G401 (cell line): ENCODE measurements at regions not wholly inside any gene's neighbourhood (a gene's known extent, or its start where the extent isn't known, plus 50 kb on each side); places are given as distances from the start of the nearest gene placed in this dataset.

ENCODE experiments used
- DNase-seq: peaks from one replicate; pipeline ENCODE4 v3.0.0-alpha.2; 2015; ENCODE audit warnings: low spot score
- in situ Hi-C: cut with HindIII; loops from 2 replicates; pipeline ENCODE4 v1.10.0; 2016; ENCODE audit warnings: low sequenced_read_pairs, mixed read lengths

DNA sequence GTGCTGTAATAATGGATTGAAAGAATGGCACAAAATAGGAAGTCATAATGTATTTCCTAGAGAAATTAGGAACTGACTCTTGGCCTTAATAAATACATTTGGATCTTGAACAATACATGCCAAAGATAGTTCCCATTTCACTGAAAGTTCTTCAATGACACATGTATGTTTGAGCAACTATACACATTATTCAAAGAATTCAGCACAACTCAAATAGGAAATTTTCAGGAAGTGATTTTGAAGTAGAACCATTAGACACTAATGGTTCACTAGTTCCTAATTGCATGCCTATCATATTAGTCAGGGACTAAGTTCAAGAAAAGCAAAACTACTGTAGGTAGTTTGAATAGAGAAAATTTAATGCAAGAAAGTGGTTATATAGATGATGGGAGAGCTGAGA, 404.7 kb downstream of the LMO4 start:
- in situ Hi-C loops = no loop called here

DNA sequence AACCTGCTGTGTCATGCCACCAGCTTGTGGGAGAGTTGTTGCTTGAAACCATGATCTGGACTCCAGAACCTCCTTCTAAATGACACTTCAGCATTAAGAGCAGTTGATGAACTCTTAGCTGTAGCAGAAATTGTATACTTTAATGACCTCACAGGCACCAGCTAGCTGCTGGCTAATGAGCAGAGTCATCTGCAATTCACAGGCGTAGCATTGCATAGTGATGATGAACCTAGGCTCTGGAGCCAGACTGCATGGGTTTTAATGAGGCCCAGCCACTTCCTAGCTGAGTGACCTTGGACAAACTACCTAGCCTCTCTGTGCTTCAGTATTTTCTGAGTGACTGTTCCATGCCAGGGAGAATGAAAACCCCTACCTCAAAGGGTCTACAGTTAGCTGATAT, 407.1 kb downstream of the LMO4 start:
- in situ Hi-C loops = no loop called here
- no peak for DNase-seq

More for the DNA sequence above, 404.7 kb downstream of the LMO4 start:
- no peak for DNase-seq

DNA sequence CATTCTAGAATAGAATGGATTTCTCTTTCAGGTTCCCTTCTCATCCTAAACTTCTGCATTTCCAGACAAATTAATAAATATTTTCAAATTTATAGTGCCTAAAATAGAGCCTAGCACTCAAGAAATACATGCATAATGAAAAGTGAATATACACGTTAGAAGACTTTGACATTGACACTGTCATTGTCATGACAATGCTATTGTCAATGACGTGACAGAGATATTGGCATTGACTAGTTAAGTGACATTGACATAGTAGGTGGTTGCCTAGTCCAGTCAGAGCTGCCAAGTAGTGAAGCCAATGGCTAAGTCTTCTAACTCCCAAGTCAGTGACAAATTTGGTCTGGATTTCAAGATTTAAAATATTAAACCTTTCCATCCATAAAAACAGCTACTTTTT, 410.5 kb downstream of the LMO4 start:
- in situ Hi-C loops = no loop called here
- DNase-seq = no peak

DNA sequence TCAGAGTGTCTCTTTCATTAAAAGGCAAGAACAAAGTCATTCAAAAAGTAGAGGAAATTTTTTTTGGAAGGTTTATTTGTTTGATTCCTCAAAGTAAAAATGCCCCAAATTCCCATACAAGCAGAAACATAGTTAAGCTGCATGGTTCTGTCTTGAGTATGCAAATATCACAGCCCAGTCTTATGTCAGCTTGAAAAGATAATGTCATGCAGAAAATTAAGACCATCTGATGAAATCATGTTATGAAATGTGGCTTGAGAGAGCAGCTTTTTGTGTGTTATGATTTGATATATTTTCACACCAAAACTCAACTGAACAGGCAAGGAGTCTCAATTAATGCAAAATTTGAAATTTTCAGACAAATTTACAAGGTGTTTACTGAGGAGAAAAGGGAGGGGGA, 411.0 kb downstream of the LMO4 start:
- in situ Hi-C loops = no loop called here
- DNase-seq = no peak

DNA sequence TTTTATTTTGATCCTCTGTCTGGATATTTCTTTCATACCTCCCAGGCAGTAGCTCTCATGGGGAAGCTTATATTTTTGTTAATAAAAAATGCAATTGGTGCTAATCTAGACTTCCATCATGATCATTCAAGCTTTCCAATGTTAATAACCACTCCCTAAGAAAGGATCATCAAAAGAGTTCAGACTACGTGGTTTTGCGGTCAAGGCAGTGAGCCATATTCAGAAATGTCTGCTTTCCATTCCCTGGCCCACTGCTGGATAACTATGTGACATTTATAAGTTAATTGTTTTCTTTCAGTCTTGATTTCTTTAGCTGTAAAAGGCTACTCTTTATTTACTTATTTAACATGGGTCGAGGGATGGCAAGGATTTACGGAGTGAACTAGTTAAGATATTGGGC, 414.6 kb downstream of the LMO4 start:
- in situ Hi-C loops = no loop called here
- no peak for DNase-seq

DNA sequence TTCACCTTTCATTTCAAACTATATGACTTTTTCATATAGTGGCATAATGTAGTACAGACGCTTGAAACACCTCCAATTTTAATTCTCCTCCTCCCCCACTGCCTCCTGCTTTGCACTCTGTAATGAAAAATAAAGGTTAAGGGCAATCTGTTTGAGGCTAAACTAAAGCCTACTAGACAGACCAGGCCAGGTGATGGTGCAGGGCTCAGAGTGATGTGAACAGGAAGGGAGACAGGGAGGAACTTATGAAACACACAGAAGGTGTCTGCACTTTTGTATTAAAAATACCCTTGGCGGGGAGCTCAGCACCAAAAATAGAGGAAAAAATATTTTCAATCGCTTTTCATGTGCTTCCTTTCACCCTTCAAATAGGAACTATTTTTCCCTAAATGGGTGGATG, 415.4 kb downstream of the LMO4 start:
- in situ Hi-C loops = no loop called here

DNA sequence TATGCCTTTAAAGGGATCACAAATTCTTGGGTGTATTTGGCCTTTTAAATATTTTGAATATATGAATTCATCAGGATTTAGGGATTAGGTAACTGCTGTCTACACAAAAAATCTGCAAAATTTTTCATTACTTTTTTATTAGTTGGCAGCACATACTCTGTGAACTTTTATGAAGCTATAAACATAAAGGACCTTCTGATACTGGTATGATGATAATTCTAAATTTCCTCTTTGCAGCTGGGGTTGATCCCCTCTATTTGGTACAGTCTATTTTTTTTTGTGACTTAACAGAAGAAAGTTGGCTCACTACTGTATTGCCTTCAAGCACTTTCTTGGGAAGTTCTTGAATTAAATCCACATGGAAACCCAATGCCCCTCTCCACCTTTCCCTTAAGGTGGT, 416.1 kb downstream of the LMO4 start:
- in situ Hi-C loops = no loop called here
- no peak for DNase-seq

More for the DNA sequence above, 415.4 kb downstream of the LMO4 start:
- DNase-seq = no peak

DNA sequence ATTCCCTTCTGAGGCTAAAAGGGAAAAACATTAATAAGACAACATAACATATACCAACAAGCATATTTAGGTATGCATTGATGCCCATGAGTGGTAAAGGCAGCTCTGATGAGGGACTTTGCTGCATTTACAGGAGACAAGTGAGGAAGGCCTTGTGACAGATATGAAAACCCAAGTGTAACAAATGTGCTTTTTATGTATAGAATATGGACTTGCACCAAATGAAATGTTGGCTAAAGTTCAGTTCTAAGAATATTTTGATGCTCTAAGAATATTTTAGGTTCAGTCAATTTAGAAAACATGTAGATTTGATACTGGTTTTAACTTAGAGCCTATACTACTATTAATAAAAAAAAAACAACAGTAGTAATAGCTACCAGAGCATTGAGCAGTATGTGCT, 424.7 kb downstream of the LMO4 start:
- DNase-seq = no peak
- in situ Hi-C loops = no loop called here

DNA sequence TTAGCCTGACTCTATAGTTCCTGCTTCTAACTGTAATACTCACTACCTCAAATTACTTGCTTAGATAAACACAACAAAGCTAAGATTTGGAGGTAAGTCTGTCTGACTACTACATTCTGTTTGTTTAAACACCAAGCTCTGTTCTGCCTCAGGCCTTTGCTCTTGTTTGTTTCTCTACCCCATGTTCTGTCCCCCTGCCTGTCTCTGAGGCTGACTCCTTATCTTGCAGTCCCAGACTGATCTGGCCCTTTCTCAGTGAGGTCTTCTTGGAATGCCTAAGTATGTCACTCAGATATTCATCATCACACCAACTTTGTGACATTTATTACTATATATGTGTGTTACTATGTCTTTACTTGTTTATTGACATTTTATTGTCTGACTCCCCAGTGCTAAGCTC, 425.5 kb downstream of the LMO4 start:
- DNase-seq = no peak
- in situ Hi-C loops = no loop called here

DNA sequence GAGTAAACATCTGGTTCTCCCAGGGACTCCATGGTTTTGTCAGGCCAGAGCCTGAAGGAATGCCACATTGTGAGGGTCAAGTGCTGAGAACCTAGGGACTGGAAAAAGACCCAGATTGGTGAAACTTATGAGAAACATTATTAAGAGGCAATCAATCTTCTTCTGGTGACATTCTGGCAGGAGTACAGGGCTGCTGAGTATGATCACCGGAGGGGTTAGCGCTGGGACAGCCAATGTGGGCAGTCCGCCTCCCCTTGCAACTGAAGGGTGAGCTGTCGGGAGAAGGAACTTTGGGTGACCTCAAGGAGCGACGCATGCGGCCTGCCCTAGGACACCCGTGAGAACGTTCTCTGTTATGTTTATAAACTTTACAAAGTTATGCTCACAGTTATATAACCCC, 429.0 kb downstream of the LMO4 start:
- no peak for DNase-seq
- in situ Hi-C loops = no loop called here

DNA sequence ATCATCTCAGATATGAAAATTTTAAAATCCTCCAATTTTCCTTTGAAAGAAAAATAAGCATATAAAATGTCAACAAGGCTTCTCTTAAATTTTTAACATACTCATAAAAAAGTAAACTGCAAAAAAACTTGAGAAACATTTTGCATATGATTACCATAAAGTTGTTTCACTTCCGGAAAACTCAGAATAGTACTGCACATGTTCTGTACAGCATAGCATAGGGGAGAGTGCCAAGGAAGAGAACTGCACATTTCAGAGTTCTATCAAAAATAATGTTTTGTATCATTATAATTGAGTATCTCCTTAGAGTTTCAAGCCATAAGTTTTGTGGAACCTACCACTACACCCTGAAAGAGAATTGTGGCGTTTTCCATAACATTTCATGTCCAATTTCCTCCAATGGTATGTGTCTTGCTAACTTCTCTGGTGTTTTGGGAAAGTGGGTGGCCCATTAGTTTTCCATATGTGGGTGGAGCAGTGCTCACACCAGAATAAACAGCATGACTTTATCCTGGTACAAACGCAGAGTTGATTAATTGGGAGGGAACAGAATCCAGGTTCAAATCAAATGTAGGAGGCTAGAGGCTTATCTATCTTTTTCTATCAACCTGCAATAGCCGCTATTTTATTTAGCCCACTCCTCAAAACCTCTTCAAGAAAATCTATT, 430.9 kb downstream of the LMO4 start:
- in situ Hi-C loops = no loop called here

DNA sequence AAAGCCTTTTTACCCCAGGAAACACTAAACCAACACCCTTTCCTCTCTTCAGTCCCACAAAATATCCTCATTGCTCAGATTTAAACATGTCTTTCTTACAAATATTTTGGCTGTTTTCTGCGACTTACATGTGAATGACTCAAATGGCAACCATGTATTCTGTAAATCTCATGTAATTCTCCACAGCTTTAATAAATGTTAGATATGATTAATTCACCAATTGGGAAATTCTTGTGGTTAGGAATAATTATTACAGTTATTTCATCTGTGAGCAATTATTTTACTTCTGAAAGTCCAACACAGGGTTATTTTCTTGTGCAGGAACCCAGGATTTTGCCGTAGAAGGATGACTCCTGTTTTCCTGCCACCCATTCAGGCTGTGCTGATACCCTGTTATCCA, 431.5 kb downstream of the LMO4 start:
- in situ Hi-C loops = no loop called here
- no peak for DNase-seq

More for the DNA sequence above, 430.9 kb downstream of the LMO4 start:
- DNase-seq = no peak

DNA sequence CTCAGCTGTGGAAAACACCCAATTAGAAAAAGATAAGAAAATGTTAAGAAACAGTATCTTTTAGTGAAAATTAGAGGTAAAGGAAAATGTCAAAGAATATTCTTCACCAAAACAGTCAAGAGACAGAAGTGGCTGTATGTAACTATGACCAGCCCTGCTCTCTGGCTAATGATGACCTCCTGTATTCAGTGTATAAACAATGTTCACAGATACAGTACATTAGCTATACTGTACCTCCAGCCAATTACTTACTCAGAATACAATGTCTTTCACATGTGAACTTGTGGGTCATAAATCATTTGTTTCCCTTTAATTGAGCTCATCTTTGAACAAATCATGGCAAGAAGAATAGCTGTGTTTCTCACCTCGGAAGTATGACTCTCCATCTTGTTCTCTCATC, 432.0 kb downstream of the LMO4 start:
- in situ Hi-C loops = no loop called here
- DNase-seq = no peak

DNA sequence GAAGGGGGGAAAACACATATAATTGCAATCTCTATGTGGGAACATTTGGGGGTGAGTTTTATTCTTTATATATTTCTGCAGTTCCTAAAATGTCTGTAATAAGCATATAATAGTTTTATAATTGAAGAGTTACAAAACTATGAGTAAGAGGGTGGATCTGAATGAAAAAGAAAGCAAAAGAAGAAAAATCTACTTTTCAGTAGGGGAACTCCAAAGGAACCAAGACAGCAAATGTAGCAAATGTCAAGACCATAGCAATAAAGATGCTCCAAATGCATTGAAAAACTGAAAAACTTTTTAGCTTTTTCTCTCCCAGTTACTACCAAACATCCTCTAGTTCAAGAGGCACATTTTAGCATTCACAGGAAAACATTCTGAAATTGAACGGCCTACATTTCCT, 434.8 kb downstream of the LMO4 start:
- DNase-seq = no peak
- in situ Hi-C loops = no loop called here

DNA sequence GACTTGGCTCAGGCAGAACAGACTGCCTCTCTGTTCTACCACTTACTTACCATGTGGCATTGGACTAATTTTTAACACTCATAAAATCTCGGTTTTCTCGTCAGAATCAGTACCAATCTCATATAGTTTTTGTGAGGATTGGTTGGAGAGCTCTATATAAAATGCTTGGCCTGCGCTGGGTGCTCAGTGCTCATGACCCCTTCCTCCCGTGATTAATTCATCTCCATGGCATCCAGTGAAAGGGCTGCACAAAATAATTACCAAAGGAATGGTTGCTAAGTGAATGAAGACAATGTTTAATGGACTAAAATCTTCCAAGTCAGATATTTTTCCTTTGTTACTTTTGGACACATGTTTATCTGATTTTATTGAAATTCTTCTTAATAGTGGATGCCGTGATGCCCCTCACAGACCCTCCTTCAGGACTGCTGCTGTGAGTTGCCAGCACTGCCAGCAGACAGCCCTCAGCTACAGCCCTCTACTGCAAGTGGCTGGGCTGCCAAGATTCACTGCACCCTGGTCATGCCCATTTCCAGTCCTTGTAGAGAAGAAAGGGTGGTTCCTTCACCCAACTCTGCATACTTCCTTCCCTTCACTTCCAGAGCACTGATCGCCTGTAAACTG, 436.5 kb downstream of the LMO4 start:
- no peak for DNase-seq
- in situ Hi-C loops = no loop called here

DNA sequence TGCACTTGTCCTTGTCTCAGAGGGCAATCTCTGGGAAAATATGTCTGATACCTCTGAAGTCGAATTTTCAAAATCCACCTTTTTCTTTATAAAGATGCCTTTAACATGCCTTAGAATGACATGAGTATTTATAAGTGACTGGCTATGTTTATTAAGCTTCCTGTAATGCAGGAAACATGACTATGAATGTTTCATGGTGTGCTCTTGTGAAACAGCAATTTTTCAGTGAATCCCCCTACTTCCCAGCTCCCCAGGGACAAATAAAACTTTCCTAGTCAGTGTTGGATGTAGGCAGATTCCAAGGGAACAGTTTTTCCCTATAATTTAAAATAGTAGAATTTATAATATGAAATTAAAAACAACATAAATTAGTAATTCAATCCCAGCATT, 437.0 kb downstream of the LMO4 start:
- in situ Hi-C loops = no loop called here
- no peak for DNase-seq

DNA sequence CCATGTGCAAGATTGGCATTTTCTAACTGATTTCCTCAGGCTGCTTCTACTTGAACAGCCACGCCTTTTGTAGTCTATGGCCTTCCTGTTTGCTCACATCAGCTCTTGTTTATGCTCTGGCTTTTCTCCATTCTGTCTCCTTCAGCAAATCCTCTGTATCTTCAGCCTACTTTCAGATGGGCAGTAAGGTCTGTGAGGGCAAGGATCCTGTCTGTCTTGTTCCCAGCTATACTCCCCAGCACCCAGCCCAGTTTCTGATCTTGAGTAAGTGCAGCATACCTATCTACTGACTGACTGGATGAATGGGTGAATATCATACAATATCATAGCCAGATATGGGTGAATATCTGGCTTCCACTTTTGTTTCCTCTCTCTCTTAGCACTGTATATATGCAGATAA, 438.1 kb downstream of the LMO4 start:
- no peak for DNase-seq
- in situ Hi-C loops = no loop called here

DNA sequence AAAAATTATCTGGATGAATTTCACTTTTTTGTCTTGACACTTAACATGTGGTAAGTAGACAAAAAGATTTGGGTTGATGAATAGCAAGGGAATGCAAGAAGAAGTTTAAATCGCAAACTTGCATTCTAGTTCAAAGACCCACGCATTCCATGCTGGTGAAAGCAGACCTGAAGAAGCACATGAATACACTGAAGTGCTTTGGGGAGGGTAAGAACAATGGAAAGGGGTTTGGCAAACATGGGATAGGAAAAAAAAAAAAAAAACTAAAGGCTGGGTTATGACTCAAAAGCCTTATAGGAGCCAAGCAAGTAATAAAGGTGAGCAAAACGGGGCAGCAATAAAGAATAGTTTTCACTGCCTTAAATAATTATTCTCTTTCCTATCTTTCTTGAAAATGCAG, 450.2 kb downstream of the LMO4 start:
- no peak for DNase-seq
- in situ Hi-C loops = no loop called here

DNA sequence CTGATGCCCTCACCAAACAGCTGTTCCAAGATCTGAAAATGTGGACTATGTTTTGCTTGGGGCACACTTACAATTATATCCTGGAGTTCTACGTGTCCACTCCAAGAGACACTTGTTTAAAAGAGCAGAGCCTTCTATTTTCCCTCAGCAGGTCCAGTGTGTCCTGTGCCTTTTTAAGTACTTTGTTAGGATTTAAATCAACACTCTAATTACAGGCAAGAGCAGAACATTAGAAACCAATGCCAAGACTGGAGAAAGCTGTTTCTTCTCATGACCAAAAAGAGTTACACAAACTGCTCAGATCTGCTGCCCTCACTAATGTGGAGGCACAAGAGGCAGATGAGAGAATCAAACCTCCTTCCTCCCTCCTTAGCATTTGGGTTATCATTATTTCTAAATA, 452.9 kb downstream of the LMO4 start:
- in situ Hi-C loops = no loop called here
- no peak for DNase-seq

DNA sequence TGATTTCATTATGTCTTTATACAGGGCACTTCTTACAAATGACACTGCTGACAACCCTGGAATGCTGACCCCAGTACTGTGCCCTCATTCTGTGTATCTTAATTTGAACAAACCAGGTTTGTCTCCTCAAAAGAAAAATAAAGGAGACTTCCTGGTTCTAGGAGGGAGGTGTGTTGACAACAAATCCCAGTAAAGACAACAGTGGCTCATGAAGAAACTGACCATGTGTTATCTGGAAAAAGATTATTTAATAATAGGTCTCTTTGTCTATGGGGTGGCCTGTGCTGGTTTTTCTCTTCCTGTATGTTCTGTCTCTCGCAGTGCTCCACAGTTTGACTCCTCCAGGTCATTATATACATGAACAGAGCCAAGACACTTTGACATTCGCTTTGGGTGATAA, 454.6 kb downstream of the LMO4 start:
- DNase-seq = no peak
- in situ Hi-C loops = no loop called here

DNA sequence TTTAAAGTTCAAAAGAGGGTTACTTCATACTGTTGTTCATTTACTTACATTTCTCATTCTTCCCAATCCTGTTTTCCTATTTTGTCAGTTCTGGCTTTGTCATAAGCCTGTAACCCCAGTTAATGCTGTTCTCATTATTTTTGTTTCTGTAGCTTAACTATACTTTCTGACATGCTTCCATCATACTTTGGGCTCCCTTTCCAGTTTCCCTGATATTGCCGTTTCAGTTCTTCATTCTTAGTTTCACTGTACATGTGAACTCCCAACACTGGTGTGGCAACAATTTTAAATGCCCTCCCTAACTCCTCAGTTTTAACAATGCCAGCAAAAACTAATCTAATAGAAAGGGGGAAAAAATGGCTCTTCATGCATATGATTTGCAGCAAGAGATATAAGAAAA, 456.7 kb downstream of the LMO4 start:
- no peak for DNase-seq
- in situ Hi-C loops = no loop called here
